Peyer's patch (tissue), 4 donors: ENCODE measurements at regions not wholly inside any gene's neighbourhood (a gene's known extent, or its start where the extent isn't known, plus 50 kb on each side); places are given as distances from the start of the nearest gene placed in this dataset.

Source experiments
- CTCF ChIP-seq, 6 experiments: fragments of 450-650 bp in 4 of 6; fragments of 200-600 bp in 2 of 6; sonication (generic) in 1 of 6; IDR thresholded peaks; one replicate each; pipeline ENCODE4 v1.5.1; 2017 to 2019; ENCODE audit warnings: antibody characterized with exemption in 6 of 6, mild to moderate bottlenecking in 3 of 6, moderate library complexity in 1 of 6
- POLR2A ChIP-seq, 2 donors: fragments of 450-650 bp; IDR thresholded peaks; one replicate each; pipeline ENCODE4 v1.5.1; 2017; ENCODE audit warnings: antibody characterized with exemption in 2 of 2, mild to moderate bottlenecking in 2 of 2, moderate library complexity in 2 of 2

GRCh38 chrX:45778616-45779015 is 577.9 kb upstream of the DIPK2B start:
- TF ChIP-seq CTCF (IDR thresholded peaks at IDR 0.05) (no peak), POLR2A (IDR thresholded peaks at IDR 0.05) (no peak)
